Activated naive CD4-positive, alpha-beta T cell treated with anti-CD3 and anti-CD28 coated beads, Interleukin-2, amount 50 U/mL, for 16 hours (primary cell): ENCODE measurements at regions not wholly inside any gene's neighbourhood (a gene's known extent, or its start where the extent isn't known, plus 50 kb on each side); places are given as distances from the start of the nearest gene placed in this dataset.

Experiments
- DNase-seq: peaks from one replicate; pipeline ENCODE4 v3.0.0-alpha.2; 2020

- no peak for DNase-seq
Measured at GRCh38 chr5:133682451-133682850, 70.1 kb upstream of the FSTL4 start.

GRCh38 chr5:133681896-133682295 is 69.6 kb upstream of the FSTL4 start:
- DNase-seq, result no peak

GRCh38 chr5:133680830-133681565 is 68.7 kb upstream of the FSTL4 start:
- no peak for DNase-seq

- DNase-seq, result no peak
Measured at GRCh38 chr5:133679534-133679933, 67.2 kb upstream of the FSTL4 start.

GRCh38 chr5:133675376-133676154 is 63.2 kb upstream of the FSTL4 start:
- DNase-seq, result no peak

GRCh38 chr5:133670336-133670735 is 58.0 kb upstream of the FSTL4 start:
- no peak for DNase-seq

- no peak for DNase-seq
Measured at GRCh38 chr5:133669472-133669871, 57.1 kb upstream of the FSTL4 start.

GRCh38 chr5:133668458-133668857 is 56.1 kb upstream of the FSTL4 start:
- DNase-seq, result no peak

GRCh38 chr5:133667217-133667616 is 54.9 kb upstream of the FSTL4 start:
- no peak for DNase-seq

- no peak for DNase-seq
Measured at GRCh38 chr5:133665571-133665970, 53.2 kb upstream of the FSTL4 start.

- DNase-seq, result no peak
Measured at GRCh38 chr5:133664422-133664821, 52.1 kb upstream of the FSTL4 start.

GRCh38 chr5:133663397-133664054 is 51.2 kb upstream of the FSTL4 start:
- DNase-seq, result no peak

- DNase-seq, result no peak
Measured at GRCh38 chr5:133662578-133662977, 50.2 kb upstream of the FSTL4 start.
